ENCODE measurements at regions not wholly inside any gene's neighbourhood (a gene's known extent, or its start where the extent isn't known, plus 50 kb on each side); places are given as distances from the start of the nearest gene placed in this dataset.

- no peak for DNase-seq
Observed at GRCh38 chr5:104223885-104224773, 661.5 kb upstream of the NUDT12 start.

GRCh38 chr5:104218200-104218599 is 655.6 kb upstream of the NUDT12 start:
- DNase-seq = no peak

- DNase-seq = no peak
Observed at GRCh38 chr5:104213216-104213615, 650.6 kb upstream of the NUDT12 start.

- DNase-seq = no peak
Observed at GRCh38 chr5:104199771-104200170, 637.2 kb upstream of the NUDT12 start.

GRCh38 chr5:104198156-104198555 is 635.6 kb upstream of the NUDT12 start:
- no peak for DNase-seq

- DNase-seq = no peak
Observed at GRCh38 chr5:104189909-104190308, 627.3 kb upstream of the NUDT12 start.

GRCh38 chr5:104189031-104189430 is 626.4 kb upstream of the NUDT12 start:
- DNase-seq = no peak

GRCh38 chr5:104187656-104188055 is 625.1 kb upstream of the NUDT12 start:
- no peak for DNase-seq

- DNase-seq = no peak
Observed at GRCh38 chr5:104186510-104186909, 623.9 kb upstream of the NUDT12 start.

- no peak for DNase-seq
Observed at GRCh38 chr5:104186100-104186499, 623.5 kb upstream of the NUDT12 start.

GRCh38 chr5:104184264-104184663 is 621.7 kb upstream of the NUDT12 start:
- no peak for DNase-seq

GRCh38 chr5:104178829-104179456 is 616.4 kb upstream of the NUDT12 start:
- DNase-seq = no peak

GRCh38 chr5:104178066-104178465 is 615.5 kb upstream of the NUDT12 start:
- no peak for DNase-seq

GRCh38 chr5:104177651-104178050 is 615.1 kb upstream of the NUDT12 start:
- DNase-seq = no peak

GRCh38 chr5:104172976-104173375 is 610.4 kb upstream of the NUDT12 start:
- DNase-seq = no peak

- no peak for DNase-seq
Observed at GRCh38 chr5:104171958-104172690, 609.5 kb upstream of the NUDT12 start.

GRCh38 chr5:104170926-104171325 is 608.3 kb upstream of the NUDT12 start:
- DNase-seq = no peak

- no peak for DNase-seq
Observed at GRCh38 chr5:104146652-104147051, 584.1 kb upstream of the NUDT12 start.

- DNase-seq = no peak
Observed at GRCh38 chr5:104139840-104140239, 577.3 kb upstream of the NUDT12 start.

GRCh38 chr5:104130320-104130719 is 567.7 kb upstream of the NUDT12 start:
- DNase-seq = no peak

- DNase-seq = no peak
Observed at GRCh38 chr5:104128348-104128747, 565.8 kb upstream of the NUDT12 start.

- DNase-seq = no peak
Observed at GRCh38 chr5:104126980-104127379, 564.4 kb upstream of the NUDT12 start.

- DNase-seq = no peak
Observed at GRCh38 chr5:104119529-104119928, 556.9 kb upstream of the NUDT12 start.

GRCh38 chr5:104111632-104112031 is 549.0 kb upstream of the NUDT12 start:
- DNase-seq = no peak

Measured in central memory CD4-positive, alpha-beta T cell (primary cell).